ENCODE measurements at regions not wholly inside any gene's neighbourhood (a gene's known extent, or its start where the extent isn't known, plus 50 kb on each side); places are given as distances from the start of the nearest gene placed in this dataset.

DNA sequence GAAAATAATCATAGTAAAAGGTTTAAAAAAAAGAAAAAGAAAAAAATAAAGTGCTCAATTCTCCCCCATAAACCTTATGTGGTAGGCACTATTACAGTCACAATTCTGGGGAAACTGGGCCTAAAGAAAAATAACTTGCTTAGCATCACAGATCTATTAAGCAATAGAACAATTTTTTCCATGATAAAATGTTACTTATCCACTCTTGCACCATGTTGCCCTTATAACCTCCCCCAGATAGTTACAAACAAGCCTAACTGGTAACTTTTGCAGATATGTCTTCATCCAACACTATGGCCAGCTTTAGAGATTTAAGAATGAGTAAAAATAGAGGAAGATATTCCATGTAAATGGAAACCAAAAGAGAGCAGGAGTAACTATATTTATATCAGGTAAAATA lies 164.8 kb downstream of the DUSP6 start:
- TF ChIP-seq CTCF (IDR thresholded peaks at IDR 0.05) (no peak), POLR2A (IDR thresholded peaks at IDR 0.05) (no peak)
- no peaks in the 10 kb centered on the region for H3K9me3 ChIP-seq
- no peak overlapping the region for H3K27ac ChIP-seq
- intact Hi-C loops (cut with DNase I): no loop called here
- DNase-seq (no peak), ATAC-seq (no peak)
- H3K4me3 ChIP-seq: no peak overlapping the region
- H3K4me1 ChIP-seq: no peaks in the 10 kb centered on the region
- no peaks in the 10 kb centered on the region for H3K36me3 ChIP-seq (replicated peaks in 1 of 2; ENCODE audit: insufficient read depth in 1 of 2, low read depth in 2 of 2)
- no peaks in the 10 kb centered on the region for H3K27me3 ChIP-seq

DNA sequence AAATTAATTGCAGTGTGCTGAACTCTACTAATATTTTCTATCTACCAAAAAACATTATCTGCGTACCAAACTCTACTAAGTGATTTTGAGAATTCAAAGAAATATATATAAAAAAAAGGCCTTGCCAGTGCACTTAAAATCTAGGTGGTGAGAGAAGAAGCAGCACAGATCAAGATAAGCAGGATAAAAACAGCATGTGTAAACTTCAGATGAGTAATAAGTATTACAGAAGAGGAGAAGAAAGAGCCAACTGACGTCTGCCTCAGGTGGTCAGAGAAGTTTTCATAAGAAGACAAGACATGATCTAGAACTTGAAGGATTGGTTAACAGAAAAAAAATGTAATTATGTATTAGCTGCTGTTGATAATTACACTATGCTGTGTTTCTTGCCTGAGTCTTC lies 166.4 kb downstream of the DUSP6 start:
- intact Hi-C loops (cut with DNase I): no loop called here
- Histone ChIP-seq H3K27me3 (no peaks in the 10 kb centered on the region), H3K4me3 (no peak overlapping the region), H3K9me3 (no peaks in the 10 kb centered on the region), H3K36me3 (replicated peaks in 1 of 2; ENCODE audit: insufficient read depth in 1 of 2, low read depth in 2 of 2) (no peaks in the 10 kb centered on the region), H3K27ac (no peak overlapping the region), H3K4me1 (no peaks in the 10 kb centered on the region)
- TF ChIP-seq POLR2A (IDR thresholded peaks at IDR 0.05) (no peak), CTCF (IDR thresholded peaks at IDR 0.05) (no peak)
- DNase-seq (no peak), ATAC-seq (no peak)
- WGBS, 2 donors: 87 to 89% methylated on average over 2 of the region's 2 CpGs

GRCh38 chr12:89185181-89185580 lies 167.1 kb downstream of the DUSP6 start:
- intact Hi-C loops (cut with DNase I): no loop called here
- 91 to 98% methylated on average over 3 of the region's 3 CpGs for WGBS, 2 donors
- ATAC-seq (no peak), DNase-seq (no peak)
- Histone ChIP-seq H3K27ac (no peak overlapping the region), H3K4me3 (no peak overlapping the region), H3K36me3 (replicated peaks in 1 of 2; ENCODE audit: insufficient read depth in 1 of 2, low read depth in 2 of 2) (no peaks in the 10 kb centered on the region), H3K4me1 (no peaks in the 10 kb centered on the region), H3K9me3 (no peaks in the 10 kb centered on the region), H3K27me3 (no peaks in the 10 kb centered on the region)
- TF ChIP-seq CTCF (IDR thresholded peaks at IDR 0.05): no peak
- TF ChIP-seq POLR2A (IDR thresholded peaks at IDR 0.05): no peak

GRCh38 chr12:89183985-89184435 lies 168.3 kb downstream of the DUSP6 start:
- Histone ChIP-seq H3K36me3 (replicated peaks in 1 of 2; ENCODE audit: insufficient read depth in 1 of 2, low read depth in 2 of 2) (no peaks in the 10 kb centered on the region), H3K27ac (no peak overlapping the region), H3K9me3 (no peaks in the 10 kb centered on the region), H3K4me3 (no peak overlapping the region), H3K4me1 (no peaks in the 10 kb centered on the region), H3K27me3 (no peaks in the 10 kb centered on the region)
- TF ChIP-seq POLR2A (IDR thresholded peaks at IDR 0.05) (no peak), CTCF (IDR thresholded peaks at IDR 0.05) (no peak)
- WGBS, 2 donors: 52 to 56% methylated on average over 2 of the region's 2 CpGs
- intact Hi-C loops (cut with DNase I): no loop called here
- ATAC-seq (peak; percentile 56), DNase-seq (peak in 3 of 4 donors; percentile 10 to 46 (median 20))

DNA sequence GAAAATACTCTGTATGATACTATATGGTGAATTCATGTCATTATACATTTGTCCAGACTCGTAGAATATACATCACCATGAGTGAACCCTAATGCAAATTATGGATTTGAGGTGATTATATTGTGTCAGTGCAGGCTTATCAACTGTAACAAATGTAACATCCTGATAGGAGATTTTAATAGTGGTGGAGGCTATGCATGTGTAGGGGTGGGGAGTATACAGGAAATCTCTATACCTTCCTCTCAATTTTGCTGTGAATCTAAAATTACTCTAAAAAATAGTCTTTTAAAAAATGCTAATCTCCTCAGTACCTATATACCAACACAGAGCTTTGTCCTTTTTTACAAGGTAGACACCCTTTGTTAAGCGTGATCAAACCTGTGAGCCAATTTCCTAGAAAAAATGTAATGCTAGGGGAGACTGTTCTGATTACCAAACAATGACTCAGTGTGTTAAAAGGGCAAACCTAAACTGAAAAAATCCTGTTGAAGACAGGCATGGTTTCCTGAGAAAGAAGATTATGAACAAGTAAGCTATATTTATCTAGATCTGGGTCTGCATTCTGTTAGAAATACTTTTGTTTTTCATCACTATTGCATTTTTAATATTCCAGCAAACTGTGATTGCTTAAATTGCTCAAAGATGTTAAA lies 170.9 kb downstream of the DUSP6 start:
- Histone ChIP-seq H3K4me3 (no peak overlapping the region), H3K4me1 (no peaks in the 10 kb centered on the region), H3K36me3 (replicated peaks in 1 of 2; ENCODE audit: insufficient read depth in 1 of 2, low read depth in 2 of 2) (no peaks in the 10 kb centered on the region), H3K27ac (no peak overlapping the region), H3K27me3 (no peaks in the 10 kb centered on the region), H3K9me3 (no peaks in the 10 kb centered on the region)
- ATAC-seq: no peak
- intact Hi-C loops (cut with DNase I): no loop called here
- 79 to 88% methylated on average over 2 of the region's 2 CpGs for WGBS, 2 donors
- TF ChIP-seq POLR2A (IDR thresholded peaks at IDR 0.05): no peak
- no peak for TF ChIP-seq CTCF (IDR thresholded peaks at IDR 0.05)
- no peak for DNase-seq
